Neural progenitor cell (in vitro differentiated cells): ENCODE measurements at regions not wholly inside any gene's neighbourhood (a gene's known extent, or its start where the extent isn't known, plus 50 kb on each side); places are given as distances from the start of the nearest gene placed in this dataset.
A peak's percentile ranks its signal among the peaks of the same experiment; 100 is the strongest.
"Not testable (repeated sequence)": the region's sequence is repeated elsewhere in the genome, so short reads cannot be mapped to it uniquely, and the experiment has no call there.

Experiments used
- DNase-seq: peaks from one replicate; pipeline ENCODE4 v3.0.0-alpha.2; 2016; ENCODE audit warnings: low spot score
- H2AFZ ChIP-seq: fragments of 200-600 bp; sonication (generic); replicated peaks from 2 replicates; pipeline ENCODE4 v1.6.1; 2016; ENCODE audit warnings: antibody characterized with exemption
- H3F3A ChIP-seq: fragments of 200-600 bp; sonication (generic); 2 replicates; pipeline ENCODE4 v1.6.1; 2016; ENCODE audit warnings: antibody characterized with exemption, low read depth
- H3K27ac ChIP-seq: fragments of 200-600 bp; sonication (generic); 2 replicates; pipeline ENCODE4 v1.5.1; 2016; ENCODE audit warnings: mild to moderate bottlenecking
- H3K27me3 ChIP-seq: fragments of 200-600 bp; sonication (generic); 2 replicates; pipeline ENCODE4 v1.6.1; 2016; ENCODE audit warnings: mild to moderate bottlenecking, moderate library complexity
- H3K36me3 ChIP-seq: fragments of 200-600 bp; sonication (generic); 2 replicates; pipeline ENCODE4 v1.5.1; 2016
- H3K4me1 ChIP-seq: fragments of 200-600 bp; sonication (generic); 2 replicates; pipeline ENCODE4 v1.6.1; 2016; ENCODE audit warnings: mixed run types
- H3K4me2 ChIP-seq: fragments of 200-600 bp; sonication (generic); 2 replicates; pipeline ENCODE4 v1.6.1; 2016
- H3K4me3 ChIP-seq: fragments of 200-600 bp; sonication (generic); 2 replicates; pipeline ENCODE4 v1.5.1; 2016
- H3K79me2 ChIP-seq: fragments of 200-600 bp; sonication (generic); 2 replicates; pipeline ENCODE4 v1.6.1; 2016; ENCODE audit warnings: low read depth
- H3K9ac ChIP-seq: fragments of 200-600 bp; sonication (generic); 2 replicates; pipeline ENCODE4 v1.6.1; 2016
- H3K9me3 ChIP-seq: fragments of 200-600 bp; sonication (generic); 2 replicates; pipeline ENCODE4 v1.5.1; 2016; ENCODE audit warnings: low read depth
- H4K20me1 ChIP-seq: fragments of 200-600 bp; sonication (generic); 2 replicates; pipeline ENCODE4 v1.6.1; 2016; ENCODE audit warnings: low read depth
- H3K27ac Mint-ChIP-seq: 3 replicates; pipeline ENCODE4 v1.8.0; 2021; ENCODE audit warnings: mixed read lengths
- H3K27me3 Mint-ChIP-seq: 2 replicates; pipeline ENCODE4 v1.8.0; 2022; ENCODE audit warnings: low read depth, mild to moderate bottlenecking, inconsistent platforms, moderate library complexity, mixed read lengths; ENCODE audit not compliant: insufficient read depth
- H3K36me3 Mint-ChIP-seq: 3 replicates; pipeline ENCODE4 v1.8.0; 2021; ENCODE audit warnings: mixed read lengths
- H3K4me1 Mint-ChIP-seq: 3 replicates; pipeline ENCODE4 v1.8.0; 2021; ENCODE audit warnings: mixed read lengths
- H3K4me3 Mint-ChIP-seq: 3 replicates; pipeline ENCODE4 v1.8.0; 2021; ENCODE audit warnings: mild to moderate bottlenecking, moderate library complexity, mixed read lengths
- H3K9me3 Mint-ChIP-seq: 3 replicates; pipeline ENCODE4 v1.8.0; 2020; ENCODE audit warnings: mixed read lengths
- CTCF ChIP-seq: fragments of 200-600 bp; sonication (generic); IDR thresholded peaks from 2 replicates; pipeline ENCODE4 v1.5.1; 2017; ENCODE audit warnings: antibody characterized with exemption, mild to moderate bottlenecking
- EZH2 ChIP-seq: fragments of 200-600 bp; sonication (generic); IDR thresholded peaks from 2 replicates; pipeline ENCODE4 v1.6.1; 2017; ENCODE audit warnings: antibody characterized with exemption, mild to moderate bottlenecking, moderate library complexity
- EZH2phosphoT487 ChIP-seq: fragments of 200-600 bp; sonication (generic); IDR thresholded peaks from 2 replicates; pipeline ENCODE4 v1.6.1; 2017; ENCODE audit warnings: antibody characterized with exemption

DNA sequence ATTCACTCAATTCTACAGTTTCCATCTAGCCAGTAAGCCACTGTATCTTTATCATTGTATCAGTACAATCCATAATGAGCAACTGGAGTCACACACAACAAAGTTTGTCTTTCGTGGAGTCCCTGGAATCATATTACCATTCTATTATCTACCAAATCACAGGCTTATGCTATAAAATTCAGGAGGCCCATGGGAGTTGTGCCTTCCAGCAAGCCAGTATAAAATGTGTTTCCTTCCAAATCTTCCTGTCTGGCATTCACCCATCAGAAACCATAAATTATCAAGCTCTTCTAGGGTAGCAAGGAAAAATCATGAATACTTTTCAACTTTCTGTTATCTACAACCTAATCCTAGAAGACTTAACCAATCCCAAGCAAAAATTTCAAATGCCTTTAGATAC lies 1383.3 kb upstream of the PCDH7 start:
- no peaks in the 10 kb centered on the region for H3K4me1 Mint-ChIP-seq
- no peak for TF ChIP-seq EZH2phosphoT487
- no peak for TF ChIP-seq EZH2
- no peak for TF ChIP-seq CTCF
- no peaks in the 10 kb centered on the region for H3K9me3 Mint-ChIP-seq
- H4K20me1 ChIP-seq, result no peaks in the 10 kb centered on the region
- H3K27me3 Mint-ChIP-seq, result no peaks in the 10 kb centered on the region
- H3K4me2 ChIP-seq, result no peak overlapping the region
- H3K27me3 ChIP-seq, result no peaks in the 10 kb centered on the region
- no peak overlapping the region for H3K9ac ChIP-seq
- no peaks in the 10 kb centered on the region for H3K36me3 Mint-ChIP-seq
- H3K27ac ChIP-seq, result no peak overlapping the region
- no peak overlapping the region for H2AFZ ChIP-seq
- no peaks in the 10 kb centered on the region for H3K4me1 ChIP-seq
- H3F3A ChIP-seq, result no peaks in the 10 kb centered on the region
- DNase-seq, result no peak
- no peaks in the 10 kb centered on the region for H3K9me3 ChIP-seq
- H3K36me3 ChIP-seq, result no peaks in the 10 kb centered on the region
- no peaks in the 10 kb centered on the region for H3K79me2 ChIP-seq
- H3K4me3 Mint-ChIP-seq, result no peak overlapping the region
- no peak overlapping the region for H3K4me3 ChIP-seq
- no peak overlapping the region for H3K27ac Mint-ChIP-seq

GRCh38 chr4:29372971-29373370 lies 1347.2 kb upstream of the PCDH7 start:
- Histone ChIP-seq H4K20me1 (no peaks in the 10 kb centered on the region), H2AFZ (no peak overlapping the region), H3K27me3 (no peaks in the 10 kb centered on the region), H3K4me2 (no peak overlapping the region), H3F3A (no peaks in the 10 kb centered on the region), H3K36me3 (no peaks in the 10 kb centered on the region), H3K9ac (no peak overlapping the region), H3K4me3 (no peak overlapping the region), H3K79me2 (no peaks in the 10 kb centered on the region), H3K9me3 (no peaks in the 10 kb centered on the region), H3K4me1 (peaks cover 7% of the 10 kb centered on the region), H3K27ac (no peak overlapping the region)
- peaks cover 1% of the 10 kb centered on the region for H3K9me3 Mint-ChIP-seq
- no peaks in the 10 kb centered on the region for H3K27me3 Mint-ChIP-seq
- H3K36me3 Mint-ChIP-seq, result no peaks in the 10 kb centered on the region
- TF ChIP-seq EZH2 (no peak), CTCF (no peak), EZH2phosphoT487 (no peak)
- no peak for DNase-seq
- H3K4me3 Mint-ChIP-seq, result no peak overlapping the region
- peaks cover 18% of the 10 kb centered on the region for H3K4me1 Mint-ChIP-seq
- no peak overlapping the region for H3K27ac Mint-ChIP-seq

DNA sequence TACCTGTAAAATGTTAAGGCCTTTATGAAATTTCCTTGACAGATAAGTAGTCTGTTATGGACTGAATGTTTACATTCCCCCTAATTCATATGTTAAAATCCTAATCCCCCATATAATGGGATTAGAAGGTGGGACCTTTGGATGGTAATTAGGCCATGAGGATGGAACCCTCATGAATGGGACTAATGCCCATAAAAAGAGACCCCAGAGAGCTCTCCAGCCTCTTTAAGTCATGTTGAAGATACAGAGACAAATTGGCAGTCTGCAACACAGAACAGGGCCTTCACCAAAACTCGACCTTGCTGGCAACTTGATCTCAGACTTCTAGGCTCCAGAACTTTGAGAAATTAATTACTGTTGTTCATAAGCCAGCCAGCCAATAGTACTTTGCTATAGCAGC lies 1344.5 kb upstream of the PCDH7 start:
- H3K9me3 ChIP-seq, result no peaks in the 10 kb centered on the region
- TF ChIP-seq EZH2phosphoT487, result peak; percentile 33
- TF ChIP-seq CTCF, result no peak
- DNase-seq, result peak; percentile 23

DNA sequence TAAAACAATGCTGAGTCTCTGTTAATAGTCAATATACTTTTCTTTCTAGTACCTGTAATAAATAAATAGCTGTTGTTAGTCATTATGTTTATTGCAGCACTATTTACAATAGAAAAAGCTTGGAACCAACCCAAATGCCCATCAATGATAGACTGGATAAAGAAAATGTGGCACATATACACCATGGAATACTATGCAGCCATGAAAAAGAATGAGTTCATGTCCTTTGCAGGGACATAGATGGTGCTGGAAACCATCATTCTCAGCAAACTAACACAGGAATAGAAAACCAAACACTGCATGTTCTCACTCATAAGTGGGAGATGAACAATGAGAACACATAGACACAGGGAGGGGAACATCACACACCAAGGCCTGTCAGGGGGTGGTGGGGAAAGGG lies 1341.9 kb upstream of the PCDH7 start:
- H3K27me3 Mint-ChIP-seq, H3K79me2 ChIP-seq, H3K27me3 ChIP-seq, H3K4me2 ChIP-seq, H2AFZ ChIP-seq, DNase-seq, H3F3A ChIP-seq, H3K27ac ChIP-seq, H3K27ac Mint-ChIP-seq, H3K9me3 Mint-ChIP-seq, H3K36me3 Mint-ChIP-seq, H3K9me3 ChIP-seq, H3K36me3 ChIP-seq, H3K4me1 ChIP-seq, H3K4me3 ChIP-seq, H3K4me3 Mint-ChIP-seq, H4K20me1 ChIP-seq, H3K9ac ChIP-seq: not testable (repeated sequence)
- peaks cover 18% of the 10 kb centered on the region for H3K4me1 Mint-ChIP-seq

More for the DNA sequence above, 1344.5 kb upstream of the PCDH7 start:
- Mint-ChIP-seq H3K27ac (no peak overlapping the region), H3K4me3 (no peak overlapping the region), H3K9me3 (peaks cover 4% of the 10 kb centered on the region), H3K4me1 (peaks cover 18% of the 10 kb centered on the region), H3K27me3 (peaks cover 2% of the 10 kb centered on the region), H3K36me3 (no peaks in the 10 kb centered on the region)
- no peaks in the 10 kb centered on the region for H3K79me2 ChIP-seq
- H3F3A ChIP-seq, result no peaks in the 10 kb centered on the region
- H3K27me3 ChIP-seq, result no peaks in the 10 kb centered on the region
- no peak overlapping the region for H3K27ac ChIP-seq
- peak overlapping the region; percentile 5 for H3K4me2 ChIP-seq
- no peak overlapping the region for H3K9ac ChIP-seq
- H3K4me1 ChIP-seq, result peaks cover 7% of the 10 kb centered on the region
- no peak overlapping the region for H2AFZ ChIP-seq
- no peaks in the 10 kb centered on the region for H4K20me1 ChIP-seq
- no peak overlapping the region for H3K4me3 ChIP-seq
- H3K36me3 ChIP-seq, result no peaks in the 10 kb centered on the region
